Parathyroid adenoma (tissue), 2 donors: ENCODE measurements at regions not wholly inside any gene's neighbourhood (a gene's known extent, or its start where the extent isn't known, plus 50 kb on each side); places are given as distances from the start of the nearest gene placed in this dataset.
"Not testable (repeated sequence)": the region's sequence is repeated elsewhere in the genome, so short reads cannot be mapped to it uniquely, and the experiment has no call there.

Experiments used
- H2AFZ ChIP-seq: fragments of 300-600 bp; sonication (generic); one replicate; pipeline ENCODE4 v1.7.0; 2017; ENCODE audit warnings: antibody characterized with exemption, mild to moderate bottlenecking
- H3K27ac ChIP-seq: fragments of 300-600 bp; sonication (generic); one replicate; pipeline ENCODE4 v1.7.0; 2017
- H3K27me3 ChIP-seq: fragments of 300-600 bp; sonication (generic); one replicate; pipeline ENCODE4 v1.7.0; 2017; ENCODE audit warnings: low read length; ENCODE audit not compliant: control insufficient read depth, insufficient read depth
- H3K36me3 ChIP-seq: fragments of 300-600 bp; sonication (generic); one replicate; pipeline ENCODE4 v1.7.0; 2017; ENCODE audit warnings: low read length; ENCODE audit not compliant: control insufficient read depth, insufficient read depth
- H3K4me1 ChIP-seq: fragments of 300-600 bp; sonication (generic); one replicate; pipeline ENCODE4 v1.7.0; 2017; ENCODE audit warnings: control low read depth
- H3K4me2 ChIP-seq: fragments of 300-600 bp; sonication (generic); one replicate; pipeline ENCODE4 v1.7.0; 2017; ENCODE audit warnings: low read length
- H3K4me3 ChIP-seq: fragments of 300-600 bp; sonication (generic); one replicate; pipeline ENCODE4 v1.7.0; 2017; ENCODE audit warnings: low read depth, low read length
- H3K79me2 ChIP-seq: fragments of 300-600 bp; sonication (generic); one replicate; pipeline ENCODE4 v1.7.0; 2017; ENCODE audit warnings: control low read depth
- H3K9ac ChIP-seq: fragments of 300-600 bp; sonication (generic); one replicate; pipeline ENCODE4 v1.7.0; 2017; ENCODE audit warnings: mild to moderate bottlenecking
- H3K9me3 ChIP-seq: fragments of 300-600 bp; sonication (generic); one replicate; pipeline ENCODE4 v1.7.0; 2017; ENCODE audit warnings: low read length; ENCODE audit not compliant: control insufficient read depth
- CTCF ChIP-seq: fragments of 300-600 bp; sonication (generic); IDR thresholded peaks from one replicate; pipeline ENCODE4 v1.7.0; 2017; ENCODE audit warnings: antibody characterized with exemption, mild to moderate bottlenecking
- donor health status: primary hyperparathyroidism.

GRCh38 chr15:24772686-24773373, 97.3 kb downstream of the NPAP1 start:
- no peak overlapping the region for H3K9ac ChIP-seq
- no peaks in the 10 kb centered on the region for H3K4me1 ChIP-seq
- no peaks in the 10 kb centered on the region for H3K36me3 ChIP-seq
- H3K9me3 ChIP-seq, result no peaks in the 10 kb centered on the region
- H3K27me3 ChIP-seq, result no peaks in the 10 kb centered on the region
- no peak for TF ChIP-seq CTCF
- peak overlapping the region; percentile 62 for H3K4me2 ChIP-seq
- H3K27ac ChIP-seq, result no peak overlapping the region
- H3K4me3 ChIP-seq, result peak overlapping the region; percentile 63
- no peaks in the 10 kb centered on the region for H3K79me2 ChIP-seq
- peak overlapping the region; percentile 86 for H2AFZ ChIP-seq

- H3K4me1 ChIP-seq, result no peaks in the 10 kb centered on the region
- TF ChIP-seq CTCF, result no peak
Observed at GRCh38 chr15:24777307-24777706, 101.7 kb downstream of the NPAP1 start.

GRCh38 chr15:24784506-24784905, 108.9 kb downstream of the NPAP1 start:
- H3K9ac ChIP-seq, result no peak overlapping the region
- H3K27ac ChIP-seq, result no peak overlapping the region
- no peaks in the 10 kb centered on the region for H3K79me2 ChIP-seq
- H3K4me1 ChIP-seq, result no peaks in the 10 kb centered on the region
- no peak overlapping the region for H2AFZ ChIP-seq
- H3K4me3 ChIP-seq, result no peak overlapping the region
- H3K36me3 ChIP-seq, result no peaks in the 10 kb centered on the region
- TF ChIP-seq CTCF, result no peak
- H3K4me2 ChIP-seq, result no peak overlapping the region
- H3K27me3 ChIP-seq, result no peaks in the 10 kb centered on the region
- no peaks in the 10 kb centered on the region for H3K9me3 ChIP-seq

More at GRCh38 chr15:24777307-24777706, 101.7 kb downstream of the NPAP1 start:
- Histone ChIP-seq H3K4me2 (no peak overlapping the region), H2AFZ (no peak overlapping the region), H3K9ac (no peak overlapping the region), H3K36me3 (no peaks in the 10 kb centered on the region), H3K27ac (no peak overlapping the region), H3K4me3 (no peak overlapping the region), H3K9me3 (no peaks in the 10 kb centered on the region), H3K79me2 (no peaks in the 10 kb centered on the region), H3K27me3 (no peaks in the 10 kb centered on the region)

GRCh38 chr15:24786347-24786746, 110.8 kb downstream of the NPAP1 start:
- Histone ChIP-seq H2AFZ (no peak overlapping the region), H3K4me2 (no peak overlapping the region), H3K27ac (no peak overlapping the region), H3K79me2 (no peaks in the 10 kb centered on the region), H3K27me3 (no peaks in the 10 kb centered on the region), H3K9me3 (no peaks in the 10 kb centered on the region), H3K36me3 (no peaks in the 10 kb centered on the region), H3K4me1 (no peaks in the 10 kb centered on the region), H3K4me3 (no peak overlapping the region), H3K9ac (no peak overlapping the region)
- TF ChIP-seq CTCF, result no peak

- H3K4me1 ChIP-seq, H3K4me2 ChIP-seq, H3K9me3 ChIP-seq, H3K27me3 ChIP-seq, H3K4me3 ChIP-seq, H2AFZ ChIP-seq, H3K36me3 ChIP-seq, H3K27ac ChIP-seq, H3K79me2 ChIP-seq, H3K9ac ChIP-seq: not testable (repeated sequence)
Observed at GRCh38 chr15:24802624-24803023, 127.0 kb downstream of the NPAP1 start.
